HEK293 (cell line): ENCODE measurements at regions not wholly inside any gene's neighbourhood (a gene's known extent, or its start where the extent isn't known, plus 50 kb on each side); places are given as distances from the start of the nearest gene placed in this dataset.

Experiments
- CTCF ChIA-PET: fragments of 350-600 bp; formaldehyde crosslinking; extraction: SDS; loops from one replicate; lab custom pipeline; 2021; ENCODE audit warnings: antibody characterized with exemption; lab: Yijun Ruan, JAX
- POLR2A ChIA-PET: fragments of 300-600 bp; formaldehyde crosslinking; extraction: SDS; loops from one replicate; lab custom pipeline; 2020; ENCODE audit warnings: antibody characterized with exemption, inconsistent platforms; lab: Yijun Ruan, JAX
- H3K27ac ChIP-seq: fragments of 200-500 bp; sonication (Bioruptor generic); 2 replicates; pipeline ENCODE4 v1.5.1; 2014; ENCODE audit warnings: low read depth, low read length, control low read depth, inconsistent platforms; ENCODE audit errors: extremely low read depth
- H3K36me3 ChIP-seq, 2 experiments: fragments of 200-500 bp in 1 of 2; sonication (Bioruptor generic) in 1 of 2; 1 replicate in 1 of 2; 2 replicates in 1 of 2; pipeline ENCODE4 v1.5.1; 2014 to 2017; ENCODE audit warnings: inconsistent platforms in 2 of 2, low read length in 2 of 2; ENCODE audit not compliant: control insufficient read depth in 2 of 2, insufficient read depth in 1 of 2
- H3K4me1 ChIP-seq: fragments of 200-500 bp; sonication (Bioruptor generic); 2 replicates; pipeline ENCODE4 v1.5.1; 2014; ENCODE audit warnings: mild to moderate bottlenecking, low read length, inconsistent platforms; ENCODE audit not compliant: control insufficient read depth, insufficient read depth
- H3K4me3 ChIP-seq: 2 replicates; pipeline ENCODE4 v1.5.1; 2011; ENCODE audit warnings: low read depth, mild to moderate bottlenecking, control low read depth, low read length, moderate library complexity
- H3K9me3 ChIP-seq: fragments of 200-500 bp; sonication (Bioruptor generic); 2 replicates; pipeline ENCODE4 v1.5.1; 2014; ENCODE audit warnings: low read depth, low read length, inconsistent platforms; ENCODE audit not compliant: control insufficient read depth, insufficient read depth
- EGR2 ChIP-seq: fragments of 450-650 bp; formaldehyde crosslinking; IDR thresholded peaks from 2 replicates; pipeline ENCODE4 v1.5.1; 2016; ENCODE audit warnings: low read depth, missing biosample characterization, missing genetic modification characterization
- IKZF3 ChIP-seq: fragments of 450-650 bp; IDR thresholded peaks from 2 replicates; pipeline ENCODE4 v1.5.0; 2018; ENCODE audit warnings: missing biosample characterization, mild to moderate bottlenecking, missing genetic modification characterization, moderate library complexity
- OSR2 ChIP-seq: fragments of 450-650 bp; formaldehyde crosslinking; IDR thresholded peaks from 2 replicates; pipeline ENCODE4 v1.5.1; 2016; ENCODE audit warnings: missing biosample characterization, missing genetic modification characterization
- OVOL3 ChIP-seq: fragments of 450-650 bp; formaldehyde crosslinking; IDR thresholded peaks from 2 replicates; pipeline ENCODE4 v1.5.1; 2016; ENCODE audit warnings: missing biosample characterization, missing genetic modification characterization
- ZNF10 ChIP-seq: fragments of 450-650 bp; formaldehyde crosslinking; IDR thresholded peaks from 2 replicates; pipeline ENCODE4 v1.5.1; 2017; ENCODE audit warnings: missing biosample characterization, missing genetic modification characterization
- ZNF133 ChIP-seq: fragments of 450-650 bp; formaldehyde crosslinking; IDR thresholded peaks from 2 replicates; pipeline ENCODE4 v1.5.1; 2016; ENCODE audit warnings: missing biosample characterization, missing genetic modification characterization
- ZNF138 ChIP-seq: fragments of 450-650 bp; formaldehyde crosslinking; IDR thresholded peaks from 2 replicates; pipeline ENCODE4 v1.5.1; 2016; ENCODE audit warnings: missing biosample characterization, missing genetic modification characterization, borderline replicate concordance
- ZNF140 ChIP-seq: fragments of 450-650 bp; formaldehyde crosslinking; IDR thresholded peaks from 2 replicates; pipeline ENCODE4 v1.5.1; 2016; ENCODE audit warnings: missing biosample characterization, missing genetic modification characterization
- ZNF175 ChIP-seq: fragments of 450-650 bp; formaldehyde crosslinking; IDR thresholded peaks from 2 replicates; pipeline ENCODE4 v1.5.1; 2016; ENCODE audit warnings: missing biosample characterization, missing genetic modification characterization
- ZNF292 ChIP-seq: fragments of 450-650 bp; formaldehyde crosslinking; IDR thresholded peaks from 2 replicates; pipeline ENCODE4 v1.5.1; 2016; ENCODE audit warnings: low read depth, missing biosample characterization, missing genetic modification characterization, borderline replicate concordance
- ZNF324 ChIP-seq: fragments of 450-650 bp; formaldehyde crosslinking; IDR thresholded peaks from 2 replicates; pipeline ENCODE4 v1.5.1; 2016; ENCODE audit warnings: missing biosample characterization, missing genetic modification characterization
- ZNF366 ChIP-seq: fragments of 450-650 bp; formaldehyde crosslinking; conservative IDR thresholded peaks from 2 replicates; pipeline ENCODE4 v1.5.1; 2016; ENCODE audit warnings: missing biosample characterization, missing genetic modification characterization
- ZNF391 ChIP-seq: fragments of 450-650 bp; formaldehyde crosslinking; IDR thresholded peaks from 2 replicates; pipeline ENCODE4 v1.5.1; 2016; ENCODE audit warnings: low read depth, missing biosample characterization, missing genetic modification characterization, borderline replicate concordance
- ZNF416 ChIP-seq: fragments of 450-650 bp; formaldehyde crosslinking; IDR thresholded peaks from 2 replicates; pipeline ENCODE4 v1.5.1; 2016; ENCODE audit warnings: missing biosample characterization, missing genetic modification characterization
- ZNF423 ChIP-seq: fragments of 450-650 bp; formaldehyde crosslinking; IDR thresholded peaks from 2 replicates; pipeline ENCODE4 v1.5.1; 2016; ENCODE audit warnings: missing biosample characterization, missing genetic modification characterization
- ZNF623 ChIP-seq: fragments of 450-650 bp; formaldehyde crosslinking; IDR thresholded peaks from 2 replicates; pipeline ENCODE4 v1.5.1; 2016; ENCODE audit warnings: missing biosample characterization, missing genetic modification characterization
- ZNF664 ChIP-seq: fragments of 450-650 bp; formaldehyde crosslinking; IDR thresholded peaks from 2 replicates; pipeline ENCODE4 v1.5.1; 2016; ENCODE audit warnings: missing biosample characterization, missing genetic modification characterization
- ZNF670 ChIP-seq: fragments of 450-650 bp; formaldehyde crosslinking; IDR thresholded peaks from 2 replicates; pipeline ENCODE4 v1.5.1; 2016; ENCODE audit warnings: missing biosample characterization, missing genetic modification characterization, low read depth
- ZNF677 ChIP-seq: fragments of 450-650 bp; IDR thresholded peaks from 2 replicates; pipeline ENCODE4 v1.5.0; 2018; ENCODE audit warnings: missing biosample characterization, mild to moderate bottlenecking, missing genetic modification characterization, moderate library complexity
- ZNF701 ChIP-seq: fragments of 450-650 bp; formaldehyde crosslinking; IDR thresholded peaks from 2 replicates; pipeline ENCODE4 v1.5.1; 2016; ENCODE audit warnings: missing biosample characterization, missing genetic modification characterization
- ZNF777 ChIP-seq: fragments of 450-650 bp; formaldehyde crosslinking; IDR thresholded peaks from 2 replicates; pipeline ENCODE4 v1.5.1; 2017; ENCODE audit warnings: missing biosample characterization, missing genetic modification characterization, borderline replicate concordance
- ZSCAN30 ChIP-seq: fragments of 450-650 bp; IDR thresholded peaks from 2 replicates; pipeline ENCODE4 v1.5.1; 2018; ENCODE audit warnings: missing biosample characterization, mild to moderate bottlenecking, missing genetic modification characterization, moderate library complexity
- TF ChIP-seq, protein P1 (sequence below): sonication (generic); formaldehyde crosslinking; IDR thresholded peaks from 2 replicates; pipeline ENCODE4 v1.8.1; 2022; ENCODE audit warnings: mild to moderate bottlenecking, moderate library complexity, missing genetic modification reagents
- TF ChIP-seq, protein P2 (sequence below): fragments of 450-650 bp; formaldehyde crosslinking; IDR thresholded peaks from 2 replicates; pipeline ENCODE4; 2016; ENCODE audit warnings: missing biosample characterization, missing genetic modification characterization
- TF ChIP-seq, protein P3 (sequence below): fragments of 450-650 bp; formaldehyde crosslinking; IDR thresholded peaks from 2 replicates; pipeline ENCODE4 v1.5.1; 2017; ENCODE audit warnings: missing biosample characterization, missing genetic modification characterization
- TF ChIP-seq, protein P4 (sequence below): fragments of 450-650 bp; formaldehyde crosslinking; IDR thresholded peaks from 2 replicates; pipeline ENCODE4 v1.5.1; 2016; ENCODE audit warnings: missing biosample characterization, missing genetic modification characterization
- TF ChIP-seq, protein P5 (sequence below): fragments of 450-650 bp; formaldehyde crosslinking; IDR thresholded peaks from 2 replicates; pipeline ENCODE4 v1.5.1; 2016; ENCODE audit warnings: missing biosample characterization, missing genetic modification characterization

DNA sequence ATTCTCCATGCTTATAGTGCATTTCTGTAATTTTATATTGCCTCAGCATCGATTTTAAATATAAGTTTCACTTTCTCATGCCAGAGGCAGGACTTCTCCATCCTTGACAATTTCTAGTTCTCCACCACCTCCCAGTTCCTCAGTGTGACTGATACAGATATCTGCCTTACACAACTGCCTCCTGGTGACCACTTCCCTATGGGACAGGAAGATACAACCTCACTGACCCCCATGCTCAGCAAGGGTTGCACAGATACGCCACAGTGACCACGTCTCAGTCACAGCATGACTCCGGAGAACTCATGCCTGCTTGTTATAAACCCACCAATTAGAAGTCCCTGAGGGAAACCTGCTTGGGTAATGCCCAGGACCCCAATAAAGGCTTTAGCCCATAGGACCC lies 284.0 kb upstream of the MC4R start (continued):
- TF ChIP-seq, protein P1, sequence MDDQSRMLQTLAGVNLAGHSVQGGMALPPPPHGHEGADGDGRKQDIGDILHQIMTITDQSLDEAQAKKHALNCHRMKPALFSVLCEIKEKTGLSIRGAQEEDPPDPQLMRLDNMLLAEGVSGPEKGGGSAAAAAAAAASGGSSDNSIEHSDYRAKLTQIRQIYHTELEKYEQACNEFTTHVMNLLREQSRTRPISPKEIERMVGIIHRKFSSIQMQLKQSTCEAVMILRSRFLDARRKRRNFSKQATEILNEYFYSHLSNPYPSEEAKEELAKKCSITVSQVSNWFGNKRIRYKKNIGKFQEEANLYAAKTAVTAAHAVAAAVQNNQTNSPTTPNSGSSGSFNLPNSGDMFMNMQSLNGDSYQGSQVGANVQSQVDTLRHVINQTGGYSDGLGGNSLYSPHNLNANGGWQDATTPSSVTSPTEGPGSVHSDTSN (CRISPR knock-in tag) = no peak
- TF ChIP-seq ZNF777 (tag by site-specific recombination) (no peak), EGR2 (tag by site-specific recombination) (no peak), ZSCAN30 (tag by site-specific recombination) (no peak), ZNF292 (no peak), ZNF324 (tag by site-specific recombination) (no peak), ZNF175 (tag by site-specific recombination) (no peak), ZNF391 (no peak), ZNF670 (no peak), OVOL3 (tag by site-specific recombination) (no peak)

DNA sequence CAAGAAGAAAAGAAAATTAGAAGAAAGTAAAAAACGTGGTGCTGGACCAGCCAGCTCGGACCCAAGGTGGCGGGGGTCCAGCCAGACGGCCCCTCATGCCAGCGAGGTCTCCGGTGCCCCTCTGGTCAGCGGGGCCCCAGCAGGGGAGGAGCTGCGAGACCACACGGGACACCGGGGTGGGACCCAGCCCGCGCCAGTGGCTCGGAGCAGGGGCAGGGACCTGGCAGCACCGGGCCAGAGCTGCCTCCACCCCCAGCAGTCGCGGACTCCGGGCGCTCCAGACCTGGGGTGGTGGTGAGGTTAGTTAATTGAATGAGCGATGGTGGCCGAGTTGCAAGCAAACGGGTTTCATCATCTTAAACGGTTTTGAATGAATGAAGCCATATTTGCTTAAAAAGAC lies 289.9 kb upstream of the MC4R start:
- CTCF ChIA-PET = no interaction called here

DNA sequence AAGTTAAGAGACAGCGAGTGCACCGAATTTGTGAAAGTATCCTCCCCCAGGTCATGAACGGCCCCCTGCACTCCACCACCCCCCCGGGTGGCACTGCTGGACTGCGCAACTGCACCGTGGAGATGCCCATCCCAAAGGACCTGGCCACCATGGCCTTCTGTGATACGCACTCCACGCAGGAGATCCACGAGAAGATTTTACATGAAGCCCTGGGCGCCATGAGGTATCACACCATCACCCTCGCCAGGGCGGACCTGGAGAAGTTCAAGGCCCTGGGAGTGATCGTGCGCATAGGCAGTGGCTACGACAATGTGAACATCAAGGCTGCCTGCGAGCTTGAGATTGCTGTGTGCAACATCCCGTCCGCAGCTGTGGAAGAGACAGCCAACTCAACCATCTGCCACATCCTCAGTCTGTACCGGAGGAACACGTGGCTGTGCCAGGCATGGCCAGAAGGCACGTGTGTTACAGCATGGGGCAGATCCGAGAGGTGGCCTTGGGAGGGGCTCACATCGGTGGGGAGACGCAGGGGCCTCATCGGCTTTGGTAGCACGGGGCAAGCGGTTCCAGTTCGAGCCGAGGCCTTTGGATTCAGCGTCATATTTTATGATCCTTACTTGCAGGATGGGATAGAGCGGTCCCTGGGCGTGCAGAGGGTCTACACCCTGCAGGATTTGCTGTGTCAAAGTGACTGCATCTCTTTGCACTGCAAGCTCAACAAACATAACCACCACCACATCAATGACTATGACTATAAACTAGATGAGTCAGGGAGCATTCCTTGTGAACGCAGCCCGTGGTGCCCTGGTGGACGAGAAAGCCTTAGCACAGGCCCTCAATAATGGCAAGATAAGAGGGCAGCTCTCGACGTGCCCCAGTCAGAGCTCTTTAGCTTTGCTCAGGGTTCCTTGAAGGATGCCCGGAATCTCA lies 290.8 kb upstream of the MC4R start:
- H3K27ac ChIP-seq = no peak overlapping the region
- POLR2A ChIA-PET = no interaction called here
- CTCF ChIA-PET = interaction anchor here (0.6 kb wide), 1 partner anchor 161 kb away, joined by 3 read pairs; no protein-coding TSS in a partner anchor
- no peaks in the 10 kb centered on the region for H3K36me3 ChIP-seq
- H3K4me3 ChIP-seq = no peak overlapping the region
- H3K9me3 ChIP-seq = no peaks in the 10 kb centered on the region
- no peaks in the 10 kb centered on the region for H3K4me1 ChIP-seq
- TF ChIP-seq ZNF664 (tag by site-specific recombination) = no peak
- no peak for TF ChIP-seq ZNF138
- TF ChIP-seq, protein P2, sequence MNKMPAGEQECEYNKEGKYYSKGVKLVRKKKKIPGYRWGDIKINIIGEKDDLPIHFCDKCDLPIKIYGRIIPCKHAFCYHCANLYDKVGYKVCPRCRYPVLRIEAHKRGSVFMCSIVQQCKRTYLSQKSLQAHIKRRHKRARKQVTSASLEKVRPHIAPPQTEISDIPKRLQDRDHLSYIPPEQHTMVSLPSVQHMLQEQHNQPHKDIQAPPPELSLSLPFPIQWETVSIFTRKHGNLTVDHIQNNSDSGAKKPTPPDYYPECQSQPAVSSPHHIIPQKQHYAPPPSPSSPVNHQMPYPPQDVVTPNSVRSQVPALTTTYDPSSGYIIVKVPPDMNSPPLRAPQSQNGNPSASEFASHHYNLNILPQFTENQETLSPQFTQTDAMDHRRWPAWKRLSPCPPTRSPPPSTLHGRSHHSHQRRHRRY (tag by site-specific recombination) = no peak
- TF ChIP-seq ZNF324 (tag by site-specific recombination) = no peak
- TF ChIP-seq ZNF677 = no peak
- TF ChIP-seq ZNF10 (tag by site-specific recombination) = no peak
- TF ChIP-seq ZNF423 (tag by site-specific recombination) = no peak
- TF ChIP-seq, protein P3, sequence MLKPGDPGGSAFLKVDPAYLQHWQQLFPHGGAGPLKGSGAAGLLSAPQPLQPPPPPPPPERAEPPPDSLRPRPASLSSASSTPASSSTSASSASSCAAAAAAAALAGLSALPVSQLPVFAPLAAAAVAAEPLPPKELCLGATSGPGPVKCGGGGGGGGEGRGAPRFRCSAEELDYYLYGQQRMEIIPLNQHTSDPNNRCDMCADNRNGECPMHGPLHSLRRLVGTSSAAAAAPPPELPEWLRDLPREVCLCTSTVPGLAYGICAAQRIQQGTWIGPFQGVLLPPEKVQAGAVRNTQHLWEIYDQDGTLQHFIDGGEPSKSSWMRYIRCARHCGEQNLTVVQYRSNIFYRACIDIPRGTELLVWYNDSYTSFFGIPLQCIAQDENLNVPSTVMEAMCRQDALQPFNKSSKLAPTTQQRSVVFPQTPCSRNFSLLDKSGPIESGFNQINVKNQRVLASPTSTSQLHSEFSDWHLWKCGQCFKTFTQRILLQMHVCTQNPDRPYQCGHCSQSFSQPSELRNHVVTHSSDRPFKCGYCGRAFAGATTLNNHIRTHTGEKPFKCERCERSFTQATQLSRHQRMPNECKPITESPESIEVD (tag by site-specific recombination) = no peak
- no peak for TF ChIP-seq ZNF701 (tag by site-specific recombination)
- no peak for TF ChIP-seq ZNF140
- TF ChIP-seq, protein P4, sequence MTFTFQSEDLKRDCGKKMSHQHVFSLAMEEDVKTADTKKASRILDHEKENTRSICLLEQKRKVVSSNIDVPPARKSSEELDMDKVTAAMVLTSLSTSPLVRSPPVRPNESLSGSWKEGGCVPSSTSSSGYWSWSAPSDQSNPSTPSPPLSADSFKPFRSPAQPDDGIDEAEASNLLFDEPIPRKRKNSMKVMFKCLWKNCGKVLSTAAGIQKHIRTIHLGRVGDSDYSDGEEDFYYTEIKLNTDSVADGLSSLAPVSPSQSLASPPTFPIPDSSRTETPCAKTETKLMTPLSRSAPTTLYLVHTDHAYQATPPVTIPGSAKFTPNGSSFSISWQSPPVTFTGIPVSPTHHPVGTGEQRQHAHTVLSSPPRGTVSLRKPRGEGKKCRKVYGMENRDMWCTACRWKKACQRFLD (tag by site-specific recombination) = no peak
- no peak for TF ChIP-seq IKZF3

More for the DNA sequence above, 289.9 kb upstream of the MC4R start:
- Histone ChIP-seq H3K4me3 (no peak overlapping the region), H3K9me3 (no peaks in the 10 kb centered on the region), H3K36me3 (no peaks in the 10 kb centered on the region), H3K27ac (no peak overlapping the region), H3K4me1 (no peaks in the 10 kb centered on the region)
- POLR2A ChIA-PET = no interaction called here
- TF ChIP-seq, protein P5, sequence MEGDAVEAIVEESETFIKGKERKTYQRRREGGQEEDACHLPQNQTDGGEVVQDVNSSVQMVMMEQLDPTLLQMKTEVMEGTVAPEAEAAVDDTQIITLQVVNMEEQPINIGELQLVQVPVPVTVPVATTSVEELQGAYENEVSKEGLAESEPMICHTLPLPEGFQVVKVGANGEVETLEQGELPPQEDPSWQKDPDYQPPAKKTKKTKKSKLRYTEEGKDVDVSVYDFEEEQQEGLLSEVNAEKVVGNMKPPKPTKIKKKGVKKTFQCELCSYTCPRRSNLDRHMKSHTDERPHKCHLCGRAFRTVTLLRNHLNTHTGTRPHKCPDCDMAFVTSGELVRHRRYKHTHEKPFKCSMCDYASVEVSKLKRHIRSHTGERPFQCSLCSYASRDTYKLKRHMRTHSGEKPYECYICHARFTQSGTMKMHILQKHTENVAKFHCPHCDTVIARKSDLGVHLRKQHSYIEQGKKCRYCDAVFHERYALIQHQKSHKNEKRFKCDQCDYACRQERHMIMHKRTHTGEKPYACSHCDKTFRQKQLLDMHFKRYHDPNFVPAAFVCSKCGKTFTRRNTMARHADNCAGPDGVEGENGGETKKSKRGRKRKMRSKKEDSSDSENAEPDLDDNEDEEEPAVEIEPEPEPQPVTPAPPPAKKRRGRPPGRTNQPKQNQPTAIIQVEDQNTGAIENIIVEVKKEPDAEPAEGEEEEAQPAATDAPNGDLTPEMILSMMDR (tag by site-specific recombination) = no peak
- TF ChIP-seq ZNF133 (tag by site-specific recombination) (no peak), OSR2 (tag by site-specific recombination) (no peak), ZNF623 (tag by site-specific recombination) (no peak), ZNF416 (tag by site-specific recombination) (no peak), ZNF366 (tag by site-specific recombination) (no peak)
